Endodermal cell (in vitro differentiated cells): ENCODE measurements at regions not wholly inside any gene's neighbourhood (a gene's known extent, or its start where the extent isn't known, plus 50 kb on each side); places are given as distances from the start of the nearest gene placed in this dataset.

ENCODE experiments used
- DNase-seq: peaks from one replicate; pipeline ENCODE4 v3.0.0-alpha.2; 2017
- H3K27ac ChIP-seq: 2 replicates; pipeline ENCODE4 v1.5.1; 2013; ENCODE audit warnings: mild to moderate bottlenecking, low read depth, low read length, moderate library complexity
- H3K27me3 ChIP-seq: 2 replicates; pipeline ENCODE4 v1.6.1; 2013; ENCODE audit warnings: mild to moderate bottlenecking, low read length, moderate library complexity; ENCODE audit not compliant: insufficient read depth, control insufficient read depth, poor library complexity, severe bottlenecking
- H3K36me3 ChIP-seq: 2 replicates; pipeline ENCODE4 v1.7.0; 2013; ENCODE audit warnings: mild to moderate bottlenecking, low read length, moderate library complexity; ENCODE audit not compliant: control insufficient read depth, insufficient read depth
- H3K4me1 ChIP-seq: one replicate; pipeline ENCODE4 v1.7.0; 2013; ENCODE audit warnings: low read length; ENCODE audit not compliant: control insufficient read depth, insufficient read depth
- H3K4me3 ChIP-seq: 2 replicates; pipeline ENCODE4 v1.5.1; 2013; ENCODE audit warnings: mild to moderate bottlenecking, low read length, moderate library complexity
- H3K9ac ChIP-seq: 2 replicates; pipeline ENCODE4 v1.6.1; 2013; ENCODE audit warnings: mild to moderate bottlenecking, low read length, moderate library complexity; ENCODE audit not compliant: poor library complexity, severe bottlenecking; ENCODE audit errors: extremely low read depth
- H3K9me3 ChIP-seq: 2 replicates; pipeline ENCODE4 v1.6.1; 2013; ENCODE audit warnings: mild to moderate bottlenecking, low read length, moderate library complexity; ENCODE audit not compliant: control insufficient read depth
- H3K27ac Mint-ChIP-seq: 2 replicates; pipeline ENCODE4 v1.8.0; 2020; ENCODE audit warnings: mixed read lengths
- H3K27me3 Mint-ChIP-seq: 2 replicates; pipeline ENCODE4 v1.8.0; 2021; ENCODE audit warnings: mild to moderate bottlenecking, mixed read lengths; ENCODE audit not compliant: insufficient read depth
- H3K36me3 Mint-ChIP-seq: 2 replicates; pipeline ENCODE4 v1.8.0; 2020; ENCODE audit warnings: low read depth, mixed read lengths
- H3K4me1 Mint-ChIP-seq: 2 replicates; pipeline ENCODE4 v1.8.0; 2020; ENCODE audit warnings: mixed read lengths
- H3K4me3 Mint-ChIP-seq: 2 replicates; pipeline ENCODE4 v1.8.0; 2020; ENCODE audit warnings: mild to moderate bottlenecking, moderate library complexity, mixed read lengths
- H3K9me3 Mint-ChIP-seq: 2 replicates; pipeline ENCODE4 v1.8.0; 2020; ENCODE audit warnings: mild to moderate bottlenecking, mixed read lengths
- CTCF ChIP-seq: fragments of 200-600 bp; sonication (generic); conservative IDR thresholded peaks from 2 replicates; pipeline ENCODE4 v1.5.0; 2021; ENCODE audit warnings: antibody characterized with exemption, mild to moderate bottlenecking
- WGBS, 2 experiments: methylation state at CpG; one replicate each; pipeline versions ENCODE4 v1.1.5 to v1.1.7; 2013; ENCODE audit warnings: missing lambda C conversion rate in 2 of 2, mixed read lengths in 1 of 2; ENCODE audit not compliant: insufficient coverage in 1 of 2, insufficient read length in 1 of 2; 5-methylcytosine and 5-hydroxymethylcytosine counted together

DNA sequence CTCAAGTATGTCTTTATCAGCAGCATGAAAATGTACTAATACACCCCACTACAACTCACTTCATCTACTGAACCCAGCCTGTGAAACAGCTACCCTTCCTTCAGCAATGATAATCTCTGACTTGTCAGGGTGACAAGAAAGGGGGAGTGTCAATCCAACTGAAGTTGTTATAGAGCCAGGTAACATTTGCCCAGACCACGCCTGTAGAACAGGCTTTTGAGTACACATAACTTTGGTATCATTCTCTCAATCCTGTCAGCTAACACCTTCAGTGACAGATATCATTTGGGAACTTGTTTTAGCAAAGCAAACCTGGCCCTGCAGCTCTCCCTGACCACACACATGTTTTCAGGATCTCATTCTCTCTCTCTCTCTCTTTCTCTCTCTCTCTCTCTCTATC is 592.2 kb downstream of the SMARCA1 start:
- Mint-ChIP-seq H3K4me1 (no peaks in the 10 kb centered on the region), H3K4me3 (no peak overlapping the region), H3K9me3 (peaks cover 25% of the 10 kb centered on the region), H3K27me3 (no peaks in the 10 kb centered on the region), H3K27ac (no peak overlapping the region), H3K36me3 (peaks cover 4% of the 10 kb centered on the region)
- no peaks in the 10 kb centered on the region for H3K4me1 ChIP-seq
- WGBS, 2 experiments: 91% methylated on average over 1 of the region's 1 CpG; no CpG with 5 or more reads in 1 of the 2 experiments
- H3K9ac ChIP-seq: no peak overlapping the region
- H3K9me3 ChIP-seq: no peaks in the 10 kb centered on the region
- H3K4me3 ChIP-seq: no peak overlapping the region
- H3K27me3 ChIP-seq: no peaks in the 10 kb centered on the region
- no peak for DNase-seq
- no peak overlapping the region for H3K27ac ChIP-seq
- no peak for TF ChIP-seq CTCF
- H3K36me3 ChIP-seq: no peaks in the 10 kb centered on the region

DNA sequence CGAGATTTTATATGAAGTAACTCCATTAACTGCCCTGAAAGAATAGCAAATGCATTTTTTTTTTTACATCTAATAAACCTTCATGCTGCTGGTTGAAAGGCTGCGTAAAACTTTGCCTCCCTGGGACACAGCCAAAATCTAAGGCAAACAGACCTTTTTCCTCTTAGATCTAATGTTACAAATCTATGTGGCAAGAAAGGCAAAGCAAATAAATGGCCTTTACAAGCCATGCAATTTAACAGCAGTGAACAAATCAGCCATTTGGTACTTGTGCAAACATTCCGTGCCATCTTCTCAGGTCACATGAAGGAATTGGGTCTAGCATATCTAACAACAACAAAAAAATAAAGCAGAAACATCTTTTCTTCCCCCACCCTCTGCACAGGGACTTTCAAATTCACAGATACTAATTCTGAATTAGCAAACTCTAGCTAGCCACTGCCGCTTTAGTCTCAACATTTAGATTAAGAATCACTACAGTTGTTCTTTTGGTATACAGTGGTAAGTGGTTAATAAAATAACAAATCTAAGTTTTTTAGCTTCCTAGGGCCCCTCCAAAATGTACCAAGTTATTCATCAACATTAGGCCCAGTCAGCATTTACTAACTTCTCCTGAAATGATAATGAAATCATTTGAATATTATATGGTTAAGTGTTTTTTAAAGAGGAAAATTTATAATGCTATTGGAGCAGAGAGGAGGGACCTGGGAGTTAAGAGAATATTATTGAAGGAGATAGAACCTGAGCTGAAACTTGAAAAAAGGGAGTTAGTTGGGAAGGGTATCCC is 593.8 kb downstream of the SMARCA1 start:
- no peak for TF ChIP-seq CTCF
- no peak overlapping the region for H3K27ac ChIP-seq
- WGBS, 2 experiments: 97% methylated on average over 4 of the region's 4 CpGs; no CpG with 5 or more reads in 1 of the 2 experiments
- no peaks in the 10 kb centered on the region for H3K4me1 ChIP-seq
- Mint-ChIP-seq H3K4me3 (no peak overlapping the region), H3K36me3 (peaks cover 4% of the 10 kb centered on the region), H3K9me3 (peaks cover 20% of the 10 kb centered on the region), H3K4me1 (no peaks in the 10 kb centered on the region), H3K27ac (no peak overlapping the region), H3K27me3 (no peaks in the 10 kb centered on the region)
- H3K9me3 ChIP-seq: no peaks in the 10 kb centered on the region
- no peaks in the 10 kb centered on the region for H3K27me3 ChIP-seq
- H3K9ac ChIP-seq: no peak overlapping the region
- H3K4me3 ChIP-seq: no peak overlapping the region
- no peak for DNase-seq
- H3K36me3 ChIP-seq: no peaks in the 10 kb centered on the region

DNA sequence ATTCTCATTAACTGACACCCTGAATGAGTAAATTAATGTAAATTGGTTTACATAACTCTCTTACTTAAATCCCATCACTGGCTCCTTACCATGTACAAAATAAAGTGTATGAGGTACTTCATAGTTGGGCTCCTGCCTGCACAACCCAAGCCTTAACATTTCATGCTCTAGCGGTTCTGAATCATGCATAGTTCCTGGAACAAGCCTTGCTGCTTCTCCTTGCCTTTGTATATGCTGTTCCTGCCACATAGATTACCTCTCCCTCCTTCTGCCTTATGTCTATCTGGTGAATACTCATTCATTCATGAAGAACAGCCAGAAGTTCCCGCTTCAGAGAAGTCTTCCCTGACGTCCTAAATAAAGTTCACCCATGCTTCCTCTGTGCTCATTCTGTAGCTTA is 594.7 kb downstream of the SMARCA1 start:
- Histone ChIP-seq H3K27ac (no peak overlapping the region), H3K9ac (no peak overlapping the region), H3K4me1 (no peaks in the 10 kb centered on the region), H3K27me3 (no peaks in the 10 kb centered on the region), H3K4me3 (no peak overlapping the region), H3K9me3 (no peaks in the 10 kb centered on the region), H3K36me3 (no peaks in the 10 kb centered on the region)
- H3K27ac Mint-ChIP-seq: no peak overlapping the region
- no peak overlapping the region for H3K4me3 Mint-ChIP-seq
- WGBS, 2 experiments: 92% methylated on average over 2 of the region's 3 CpGs; no CpG with 5 or more reads in 1 of the 2 experiments
- no peaks in the 10 kb centered on the region for H3K27me3 Mint-ChIP-seq
- H3K9me3 Mint-ChIP-seq: peaks cover 20% of the 10 kb centered on the region
- no peak for TF ChIP-seq CTCF
- peaks cover 4% of the 10 kb centered on the region for H3K36me3 Mint-ChIP-seq
- H3K4me1 Mint-ChIP-seq: no peaks in the 10 kb centered on the region
- DNase-seq: no peak
